ENCODE measurements at regions not wholly inside any gene's neighbourhood (a gene's known extent, or its start where the extent isn't known, plus 50 kb on each side); places are given as distances from the start of the nearest gene placed in this dataset.

- no peak for DNase-seq (ENCODE audit: extremely low spot score)
- TF ChIP-seq HDGF (IDR thresholded peaks at IDR 0.05; ENCODE audit: borderline replicate concordance), result no peak
- no peak for TF ChIP-seq ARNT (IDR thresholded peaks at IDR 0.05)
- TF ChIP-seq FOXM1 (IDR thresholded peaks at IDR 0.05; ENCODE audit: borderline replicate concordance), result no peak
- no peak for TF ChIP-seq BHLHE40 (IDR thresholded peaks at IDR 0.05; ENCODE audit: borderline replicate concordance)
- no peak for TF ChIP-seq SUZ12 (IDR thresholded peaks at IDR 0.05)
- TF ChIP-seq CTBP1 (IDR thresholded peaks at IDR 0.05; ENCODE audit: borderline replicate concordance), result no peak
- TF ChIP-seq PKNOX1 (IDR thresholded peaks at IDR 0.05), result no peak
- TF ChIP-seq LEF1 (IDR thresholded peaks at IDR 0.05; ENCODE audit: borderline replicate concordance), result no peak
- TF ChIP-seq ELF4 (IDR thresholded peaks at IDR 0.05), result no peak
- no peak for TF ChIP-seq FOXA1 (IDR thresholded peaks at IDR 0.05)
- no peak for TF ChIP-seq ZNF384 (IDR thresholded peaks at IDR 0.05)
- TF ChIP-seq L3MBTL2 (conservative IDR thresholded peaks at IDR 0.05), result no peak
- TF ChIP-seq NFRKB (IDR thresholded peaks at IDR 0.05), result no peak
- ChIA-PET POLR2A (no interaction called here), CTCF (no interaction called here)
Measured at GRCh38 chr7:119377861-119378260, 895.1 kb upstream of the KCND2 start.

GRCh38 chr7:119382726-119383125 lies 890.2 kb upstream of the KCND2 start:
- ChIA-PET CTCF (no interaction called here), POLR2A (no interaction called here)
- no peak for DNase-seq (ENCODE audit: extremely low spot score)
- TF ChIP-seq ELF4 (IDR thresholded peaks at IDR 0.05) (no peak), SP1 (IDR thresholded peaks at IDR 0.05) (no peak), LEF1 (IDR thresholded peaks at IDR 0.05; ENCODE audit: borderline replicate concordance) (no peak), CTBP1 (IDR thresholded peaks at IDR 0.05; ENCODE audit: borderline replicate concordance) (no peak), ZNF384 (IDR thresholded peaks at IDR 0.05) (no peak), SUZ12 (IDR thresholded peaks at IDR 0.05) (no peak), FOXM1 (IDR thresholded peaks at IDR 0.05; ENCODE audit: borderline replicate concordance) (no peak), ARNT (IDR thresholded peaks at IDR 0.05) (no peak), TARDBP (IDR thresholded peaks at IDR 0.05) (no peak)

- ChIA-PET CTCF (no interaction called here), POLR2A (no interaction called here)
- TF ChIP-seq PKNOX1 (IDR thresholded peaks at IDR 0.05) (no peak), L3MBTL2 (conservative IDR thresholded peaks at IDR 0.05) (no peak)
- DNase-seq (ENCODE audit: extremely low spot score), result no peak
Measured at GRCh38 chr7:119395024-119395423, 878.0 kb upstream of the KCND2 start.

GRCh38 chr7:119397156-119397555 lies 875.8 kb upstream of the KCND2 start:
- ChIA-PET POLR2A (no interaction called here), CTCF (no interaction called here)
- no peak for TF ChIP-seq SP1 (IDR thresholded peaks at IDR 0.05)
- no peak for TF ChIP-seq CTBP1 (IDR thresholded peaks at IDR 0.05; ENCODE audit: borderline replicate concordance)
- no peak for TF ChIP-seq ZNF384 (IDR thresholded peaks at IDR 0.05)
- TF ChIP-seq PKNOX1 (IDR thresholded peaks at IDR 0.05), result no peak
- TF ChIP-seq FOXM1 (IDR thresholded peaks at IDR 0.05; ENCODE audit: borderline replicate concordance), result no peak
- no peak for TF ChIP-seq FOXK2 (IDR thresholded peaks at IDR 0.05)
- TF ChIP-seq FOXA1 (IDR thresholded peaks at IDR 0.05), result no peak
- no peak for TF ChIP-seq HDGF (IDR thresholded peaks at IDR 0.05; ENCODE audit: borderline replicate concordance)
- no peak for TF ChIP-seq SUZ12 (IDR thresholded peaks at IDR 0.05)
- TF ChIP-seq LEF1 (IDR thresholded peaks at IDR 0.05; ENCODE audit: borderline replicate concordance), result no peak
- TF ChIP-seq ELF4 (IDR thresholded peaks at IDR 0.05), result no peak
- no peak for TF ChIP-seq NFRKB (IDR thresholded peaks at IDR 0.05)
- no peak for TF ChIP-seq L3MBTL2 (conservative IDR thresholded peaks at IDR 0.05)
- no peak for TF ChIP-seq ARNT (IDR thresholded peaks at IDR 0.05)
- no peak for TF ChIP-seq TARDBP (IDR thresholded peaks at IDR 0.05)
- no peak for TF ChIP-seq BHLHE40 (IDR thresholded peaks at IDR 0.05; ENCODE audit: borderline replicate concordance)
- no peak for DNase-seq (ENCODE audit: extremely low spot score)

DNA sequence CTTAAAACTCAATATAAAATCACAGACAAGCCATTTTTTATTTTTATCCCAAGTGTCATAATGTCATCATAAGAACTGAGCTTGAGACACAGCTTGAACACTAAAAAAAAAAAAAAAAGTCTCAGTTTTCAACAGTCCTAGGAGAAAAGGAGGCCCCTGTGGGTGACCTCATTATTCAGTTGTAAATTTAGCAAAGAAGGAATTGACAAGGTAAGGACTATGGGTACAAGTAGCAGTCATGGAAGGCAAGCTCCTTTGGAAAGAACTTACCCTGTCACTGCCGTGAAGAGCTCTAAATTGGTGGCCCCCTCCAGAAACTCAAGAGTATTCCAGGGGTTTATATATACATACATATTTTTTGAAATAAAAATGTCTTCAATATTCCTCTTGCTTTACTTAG lies 864.4 kb upstream of the KCND2 start:
- POLR2A ChIA-PET, result no interaction called here
- DNase-seq (ENCODE audit: extremely low spot score), result no peak
- no peak for TF ChIP-seq SUZ12 (IDR thresholded peaks at IDR 0.05)
- TF ChIP-seq TARDBP (IDR thresholded peaks at IDR 0.05), result no peak
- no peak for TF ChIP-seq ZNF384 (IDR thresholded peaks at IDR 0.05)
- TF ChIP-seq FOXK2 (IDR thresholded peaks at IDR 0.05), result no peak
- TF ChIP-seq ARNT (IDR thresholded peaks at IDR 0.05), result no peak
- no peak for TF ChIP-seq LEF1 (IDR thresholded peaks at IDR 0.05; ENCODE audit: borderline replicate concordance)
- no peak for TF ChIP-seq HDGF (IDR thresholded peaks at IDR 0.05; ENCODE audit: borderline replicate concordance)
- TF ChIP-seq SP1 (IDR thresholded peaks at IDR 0.05), result no peak
- TF ChIP-seq FOXA1 (IDR thresholded peaks at IDR 0.05), result no peak
- TF ChIP-seq NFRKB (IDR thresholded peaks at IDR 0.05), result no peak
- no peak for TF ChIP-seq PKNOX1 (IDR thresholded peaks at IDR 0.05)
- TF ChIP-seq ELF4 (IDR thresholded peaks at IDR 0.05), result no peak
- TF ChIP-seq L3MBTL2 (conservative IDR thresholded peaks at IDR 0.05), result no peak
- CTCF ChIA-PET, result no interaction called here

DNA sequence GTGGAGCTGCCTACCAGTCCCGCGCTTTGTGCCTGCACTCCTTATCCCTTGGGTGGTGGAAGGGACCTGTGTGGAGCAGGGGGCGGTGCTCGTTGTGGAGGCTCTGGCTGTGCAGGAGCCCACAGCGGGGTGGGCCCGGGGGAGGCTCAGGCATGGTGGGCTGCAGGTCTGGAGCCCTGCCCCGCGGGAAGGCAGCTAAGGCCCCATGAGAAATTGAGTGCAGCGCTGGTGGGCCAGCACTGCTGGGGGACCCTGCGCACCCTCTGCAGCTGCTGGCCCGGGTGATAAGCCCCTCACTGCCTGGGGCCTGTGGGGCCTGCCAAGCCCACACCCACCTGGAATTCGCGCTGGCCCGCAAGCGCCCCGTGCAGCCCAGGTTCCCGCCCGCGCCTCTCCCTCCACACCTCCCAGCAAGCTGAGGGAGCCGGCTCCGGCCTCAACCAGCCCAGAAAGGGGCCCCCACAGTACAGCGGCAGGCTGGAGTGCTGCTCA lies 859.6 kb upstream of the KCND2 start:
- DNase-seq (ENCODE audit: extremely low spot score), result no peak
- ChIA-PET CTCF (no interaction called here), POLR2A (no interaction called here)
- TF ChIP-seq SP1 (IDR thresholded peaks at IDR 0.05) (no peak), NFRKB (IDR thresholded peaks at IDR 0.05) (no peak), ARNT (IDR thresholded peaks at IDR 0.05) (no peak), CTBP1 (IDR thresholded peaks at IDR 0.05; ENCODE audit: borderline replicate concordance) (no peak), FOXA1 (IDR thresholded peaks at IDR 0.05) (no peak), PKNOX1 (IDR thresholded peaks at IDR 0.05) (no peak), FOXM1 (IDR thresholded peaks at IDR 0.05; ENCODE audit: borderline replicate concordance) (no peak), BHLHE40 (IDR thresholded peaks at IDR 0.05; ENCODE audit: borderline replicate concordance) (no peak), HDGF (IDR thresholded peaks at IDR 0.05; ENCODE audit: borderline replicate concordance) (no peak), FOXK2 (IDR thresholded peaks at IDR 0.05) (no peak), LEF1 (IDR thresholded peaks at IDR 0.05; ENCODE audit: borderline replicate concordance) (no peak), ZNF384 (IDR thresholded peaks at IDR 0.05) (no peak), SUZ12 (IDR thresholded peaks at IDR 0.05) (no peak), L3MBTL2 (conservative IDR thresholded peaks at IDR 0.05) (no peak)
